ENCODE measurements at regions not wholly inside any gene's neighbourhood (a gene's known extent, or its start where the extent isn't known, plus 50 kb on each side); places are given as distances from the start of the nearest gene placed in this dataset.

DNA sequence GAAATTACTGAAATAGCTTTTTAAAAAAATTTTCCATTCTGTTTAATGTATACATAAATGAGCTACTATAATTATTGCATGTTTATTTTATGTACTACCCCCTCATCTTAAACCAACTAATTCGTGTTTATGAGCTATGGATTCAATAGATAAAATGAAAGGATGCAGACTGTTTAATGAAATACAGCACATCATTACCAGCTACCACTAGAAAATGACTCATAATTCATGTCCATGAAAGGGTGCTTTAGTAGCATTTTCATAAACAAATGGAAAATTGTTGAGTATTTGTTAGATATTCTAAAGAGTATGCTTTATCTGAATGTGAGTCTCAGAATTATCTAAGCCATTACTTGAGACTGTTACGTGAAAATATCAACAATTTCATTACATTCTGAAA is 1590.1 kb downstream of the HACE1 start:
- no peaks in the 10 kb centered on the region for H4K20me1 ChIP-seq (replicated peaks in 1 of 2; ENCODE audit: control insufficient read depth in 1 of 2, insufficient read depth in 2 of 2, low read length in 2 of 2)
- POLR2A ChIA-PET (ENCODE audit: partially characterized antibody) = no interaction called here
- H3K18ac ChIP-seq (ENCODE audit: extremely low read depth, low read length) = no peak overlapping the region
- H3K56ac ChIP-seq (replicated peaks; ENCODE audit: insufficient read length, low read depth, low read length) = no peak overlapping the region
- WGBS, 2 experiments (ENCODE audit: extremely low coverage in 1 of 2, insufficient coverage in 1 of 2, insufficient read length in 1 of 2, insufficient replicate concordance in 2 of 2, low coverage in 1 of 2, low lambda C conversion rate in 2 of 2, missing lambda C conversion rate in 1 of 2) = 62% methylated on average over 2 of the region's 2 CpGs; no CpG with 5 or more reads in 1 of the 2 experiments
- no peak overlapping the region for H3K27ac ChIP-seq (ENCODE audit: low read depth, low read length)
- no peak overlapping the region for H3K9ac ChIP-seq (replicated peaks in 1 of 4; ENCODE audit: extremely low read depth in 1 of 4, low read depth in 3 of 4, low read length in 3 of 4)
- no peak overlapping the region for H2BK15ac ChIP-seq (ENCODE audit: low read length)
- H3K23ac ChIP-seq (ENCODE audit: insufficient read length) = no peak overlapping the region
- no peak overlapping the region for H4K8ac ChIP-seq (ENCODE audit: extremely low read depth, insufficient read depth, low read length)
- CTCF ChIA-PET (ENCODE audit: partially characterized antibody) = no interaction called here
- no peak overlapping the region for H2BK5ac ChIP-seq (ENCODE audit: low read depth, low read length)
- H2BK12ac ChIP-seq (ENCODE audit: low read depth, low read length) = no peak overlapping the region
- no peak overlapping the region for H2BK20ac ChIP-seq (ENCODE audit: low read length)
- H3K36me3 ChIP-seq (ENCODE audit: control insufficient read depth in 2 of 4, insufficient read depth in 4 of 4, low read length in 3 of 4) = no peaks in the 10 kb centered on the region
- no peak overlapping the region for H2BK120ac ChIP-seq (replicated peaks; ENCODE audit: low read depth, low read length)
- no peak overlapping the region for H3K4ac ChIP-seq (replicated peaks; ENCODE audit: insufficient read length, low read depth, low read length)
- H3K79me1 ChIP-seq (ENCODE audit: low read depth, low read length) = no peaks in the 10 kb centered on the region
- H3K4me3 ChIP-seq (ENCODE audit: extremely low read depth in 1 of 4, insufficient read depth in 2 of 4, low read depth in 3 of 4, low read length in 4 of 4) = no peak overlapping the region
- H2AK5ac ChIP-seq (ENCODE audit: low read depth, low read length) = no peak overlapping the region
- DNase-seq (ENCODE audit: low read depth in 1 of 2, low spot score in 2 of 2) (no peak), FAIRE-seq (no peak)
- H3K23me2 ChIP-seq (ENCODE audit: low read depth, low read length) = no peaks in the 10 kb centered on the region; the same call in 1 of the 2 replicates
- H4K91ac ChIP-seq (replicated peaks; ENCODE audit: insufficient read length, low read length) = no peak overlapping the region
- H3K14ac ChIP-seq (ENCODE audit: insufficient read length) = no peak overlapping the region
- no peak overlapping the region for H4K5ac ChIP-seq (ENCODE audit: insufficient read length, low read depth, low read length)
- H3K79me2 ChIP-seq (ENCODE audit: control insufficient read depth in 1 of 2, insufficient read depth in 2 of 2, low read length in 2 of 2) = no peaks in the 10 kb centered on the region
- no peaks in the 10 kb centered on the region for H3K4me1 ChIP-seq (replicated peaks in 1 of 4; ENCODE audit: control insufficient read depth in 3 of 4, insufficient read depth in 4 of 4, low read length in 3 of 4)
- H3K9me3 ChIP-seq (ENCODE audit: insufficient read depth in 2 of 2, low read depth in 1 of 2, low read length in 1 of 2) = no peaks in the 10 kb centered on the region
- H3K4me2 ChIP-seq (ENCODE audit: insufficient read depth in 1 of 2, low read depth in 2 of 2, low read length in 2 of 2) = no peak overlapping the region
- no peaks in the 10 kb centered on the region for H3K27me3 ChIP-seq (replicated peaks in 1 of 4; ENCODE audit: control insufficient read depth in 3 of 4, extremely low read depth in 1 of 4, insufficient read depth in 3 of 4, low read length in 3 of 4)
- no peak overlapping the region for H2AFZ ChIP-seq (ENCODE audit: low read length)
- TF ChIP-seq RBBP5 (IDR thresholded peaks at IDR 0.05; ENCODE audit: borderline replicate concordance, low read depth, low read length) (no peak), CTBP2 (IDR thresholded peaks at IDR 0.05; ENCODE audit: borderline replicate concordance, insufficient read depth, insufficient read length, low read length) (no peak), BACH1 (IDR thresholded peaks at IDR 0.05; ENCODE audit: low read length) (no peak), KDM1A (IDR thresholded peaks at IDR 0.05; ENCODE audit: borderline replicate concordance, low read length) (no peak), NRF1 (IDR thresholded peaks at IDR 0.05; ENCODE audit: low read depth, low read length) (no peak)

Data from H1 (cell line).